Activated T-helper 2 cell treated with anti-CD3 and anti-CD28 coated beads, Interferon-gamma antibody, Interleukin-2, Interleukin-4, amounts not matched to agents 10 μg/mL and 5 μg/mL and 100 μg/mL, durations not matched to agents 14 hours and 24 hours and 36 hours (primary cell): ENCODE measurements at regions not wholly inside any gene's neighbourhood (a gene's known extent, or its start where the extent isn't known, plus 50 kb on each side); places are given as distances from the start of the nearest gene placed in this dataset.

Source experiments
- DNase-seq: peaks from one replicate; pipeline ENCODE4 v3.0.0; 2021; ENCODE audit warnings: low spot score
- H3K27ac Mint-ChIP-seq: one replicate; pipeline ENCODE4 v1.8.0; 2021; ENCODE audit warnings: mixed read lengths
- H3K27me3 Mint-ChIP-seq: one replicate; pipeline ENCODE4 v1.8.0; 2021; ENCODE audit warnings: low read depth, mixed read lengths
- H3K36me3 Mint-ChIP-seq: one replicate; pipeline ENCODE4 v1.8.0; 2021; ENCODE audit warnings: low read depth, mixed read lengths
- H3K4me1 Mint-ChIP-seq: one replicate; pipeline ENCODE4 v1.8.0; 2021; ENCODE audit warnings: low read depth, mixed read lengths
- H3K4me3 Mint-ChIP-seq: one replicate; pipeline ENCODE4 v1.8.0; 2021; ENCODE audit warnings: low read depth, mild to moderate bottlenecking, moderate library complexity, mixed read lengths
- H3K9me3 Mint-ChIP-seq: one replicate; pipeline ENCODE4 v1.8.0; 2021; ENCODE audit warnings: mixed read lengths
- intact Hi-C: fragments of 100-400 bp; cut with micrococcal nuclease; formaldehyde crosslinking; loops from one replicate; pipeline ENCODE4 v1.15.1; 2023

GRCh38 chr20:59424976-59425375, 124.6 kb downstream of the EDN3 start:
- intact Hi-C loops, result no loop called here
- Mint-ChIP-seq H3K4me3 (no peak overlapping the region), H3K27ac (no peak overlapping the region), H3K9me3 (peaks cover 6% of the 10 kb centered on the region), H3K27me3 (peaks cover 1% of the 10 kb centered on the region), H3K36me3 (no peaks in the 10 kb centered on the region), H3K4me1 (peaks cover 8% of the 10 kb centered on the region)
- DNase-seq, result no peak

- Mint-ChIP-seq H3K36me3 (no peaks in the 10 kb centered on the region), H3K27ac (no peak overlapping the region), H3K4me1 (peaks cover 8% of the 10 kb centered on the region), H3K27me3 (no peaks in the 10 kb centered on the region), H3K4me3 (no peak overlapping the region), H3K9me3 (peaks cover 6% of the 10 kb centered on the region)
- DNase-seq, result no peak
- intact Hi-C loops, result no loop called here
Measured at GRCh38 chr20:59425572-59425971, 125.2 kb downstream of the EDN3 start.

- Mint-ChIP-seq H3K27me3 (no peaks in the 10 kb centered on the region), H3K4me3 (no peak overlapping the region), H3K27ac (no peak overlapping the region), H3K36me3 (no peaks in the 10 kb centered on the region), H3K4me1 (peaks cover 8% of the 10 kb centered on the region), H3K9me3 (peaks cover 6% of the 10 kb centered on the region)
- DNase-seq, result no peak
- intact Hi-C loops, result no loop called here
Measured at GRCh38 chr20:59428006-59428405, 127.6 kb downstream of the EDN3 start.

- no peak for DNase-seq
- Mint-ChIP-seq H3K27ac (no peak overlapping the region), H3K27me3 (no peaks in the 10 kb centered on the region), H3K4me1 (peaks cover 8% of the 10 kb centered on the region), H3K36me3 (no peaks in the 10 kb centered on the region), H3K4me3 (peak overlapping the region; percentile 9), H3K9me3 (peaks cover 6% of the 10 kb centered on the region)
- intact Hi-C loops, result no loop called here
Measured at GRCh38 chr20:59428441-59429205, 128.2 kb downstream of the EDN3 start.

- Mint-ChIP-seq H3K36me3 (no peaks in the 10 kb centered on the region), H3K4me1 (peaks cover 8% of the 10 kb centered on the region), H3K27ac (no peak overlapping the region), H3K9me3 (peaks cover 6% of the 10 kb centered on the region), H3K4me3 (peak overlapping the region; percentile 9), H3K27me3 (no peaks in the 10 kb centered on the region)
- no peak for DNase-seq
- intact Hi-C loops, result no loop called here
Measured at GRCh38 chr20:59429396-59429795, 129.0 kb downstream of the EDN3 start.

GRCh38 chr20:59431014-59431413, 130.6 kb downstream of the EDN3 start:
- Mint-ChIP-seq H3K27ac (no peak overlapping the region), H3K4me3 (no peak overlapping the region)

GRCh38 chr20:59434960-59435359, 134.5 kb downstream of the EDN3 start:
- DNase-seq, result no peak
- H3K27me3 Mint-ChIP-seq, result peaks cover 2% of the 10 kb centered on the region
- intact Hi-C loops, result no loop called here
- H3K36me3 Mint-ChIP-seq, result no peaks in the 10 kb centered on the region
- H3K27ac Mint-ChIP-seq, result no peak overlapping the region
- no peaks in the 10 kb centered on the region for H3K4me1 Mint-ChIP-seq
- no peaks in the 10 kb centered on the region for H3K9me3 Mint-ChIP-seq
- H3K4me3 Mint-ChIP-seq, result no peak overlapping the region

More at GRCh38 chr20:59431014-59431413, 130.6 kb downstream of the EDN3 start:
- Mint-ChIP-seq H3K9me3 (peaks cover 6% of the 10 kb centered on the region), H3K4me1 (peaks cover 8% of the 10 kb centered on the region), H3K36me3 (no peaks in the 10 kb centered on the region), H3K27me3 (no peaks in the 10 kb centered on the region)
- no peak for DNase-seq
- intact Hi-C loops, result no loop called here

- Mint-ChIP-seq H3K9me3 (no peaks in the 10 kb centered on the region), H3K36me3 (no peaks in the 10 kb centered on the region), H3K27ac (no peak overlapping the region), H3K4me1 (no peaks in the 10 kb centered on the region), H3K27me3 (peaks cover 2% of the 10 kb centered on the region), H3K4me3 (no peak overlapping the region)
- no peak for DNase-seq
- intact Hi-C loops, result no loop called here
Measured at GRCh38 chr20:59435518-59435917, 135.1 kb downstream of the EDN3 start.

- Mint-ChIP-seq H3K9me3 (no peaks in the 10 kb centered on the region), H3K4me1 (no peaks in the 10 kb centered on the region), H3K27me3 (peaks cover 10% of the 10 kb centered on the region), H3K4me3 (no peak overlapping the region), H3K36me3 (no peaks in the 10 kb centered on the region), H3K27ac (no peak overlapping the region)
- intact Hi-C loops, result no loop called here
- DNase-seq, result no peak
Measured at GRCh38 chr20:59437601-59438031, 137.2 kb downstream of the EDN3 start.

- Mint-ChIP-seq H3K27ac (no peak overlapping the region), H3K9me3 (no peaks in the 10 kb centered on the region), H3K27me3 (peaks cover 16% of the 10 kb centered on the region), H3K4me1 (no peaks in the 10 kb centered on the region), H3K4me3 (no peak overlapping the region), H3K36me3 (no peaks in the 10 kb centered on the region)
- DNase-seq, result no peak
- intact Hi-C loops, result no loop called here
Measured at GRCh38 chr20:59438201-59438600, 137.8 kb downstream of the EDN3 start.

GRCh38 chr20:59439243-59439642, 138.8 kb downstream of the EDN3 start:
- DNase-seq, result no peak
- H3K4me3 Mint-ChIP-seq, result no peak overlapping the region
- no peaks in the 10 kb centered on the region for H3K4me1 Mint-ChIP-seq
- H3K36me3 Mint-ChIP-seq, result no peaks in the 10 kb centered on the region
- intact Hi-C loops, result no loop called here
- no peaks in the 10 kb centered on the region for H3K9me3 Mint-ChIP-seq
- no peak overlapping the region for H3K27ac Mint-ChIP-seq
- H3K27me3 Mint-ChIP-seq, result peaks cover 25% of the 10 kb centered on the region

- Mint-ChIP-seq H3K27me3 (peaks cover 27% of the 10 kb centered on the region), H3K4me1 (no peaks in the 10 kb centered on the region), H3K4me3 (no peak overlapping the region), H3K9me3 (no peaks in the 10 kb centered on the region), H3K36me3 (no peaks in the 10 kb centered on the region), H3K27ac (no peak overlapping the region)
- intact Hi-C loops, result no loop called here
- no peak for DNase-seq
Measured at GRCh38 chr20:59441306-59441705, 140.9 kb downstream of the EDN3 start.

- no peak for DNase-seq
- intact Hi-C loops, result no loop called here
- no peak overlapping the region for H3K27ac Mint-ChIP-seq
- H3K4me3 Mint-ChIP-seq, result no peak overlapping the region
- no peaks in the 10 kb centered on the region for H3K36me3 Mint-ChIP-seq
- H3K4me1 Mint-ChIP-seq, result no peaks in the 10 kb centered on the region
- H3K27me3 Mint-ChIP-seq, result peaks cover 27% of the 10 kb centered on the region
- H3K9me3 Mint-ChIP-seq, result no peaks in the 10 kb centered on the region
Measured at GRCh38 chr20:59441860-59442810, 141.7 kb downstream of the EDN3 start.
